GM18861 (cell line): ENCODE measurements at regions not wholly inside any gene's neighbourhood (a gene's known extent, or its start where the extent isn't known, plus 50 kb on each side); places are given as distances from the start of the nearest gene placed in this dataset.

Source experiments
- ATAC-seq: cut with Tn5 transposase; IDR thresholded peaks from one replicate; pipeline ENCODE4 v1.9.1; 2021; ENCODE audit not compliant: unreplicated experiment

DNA sequence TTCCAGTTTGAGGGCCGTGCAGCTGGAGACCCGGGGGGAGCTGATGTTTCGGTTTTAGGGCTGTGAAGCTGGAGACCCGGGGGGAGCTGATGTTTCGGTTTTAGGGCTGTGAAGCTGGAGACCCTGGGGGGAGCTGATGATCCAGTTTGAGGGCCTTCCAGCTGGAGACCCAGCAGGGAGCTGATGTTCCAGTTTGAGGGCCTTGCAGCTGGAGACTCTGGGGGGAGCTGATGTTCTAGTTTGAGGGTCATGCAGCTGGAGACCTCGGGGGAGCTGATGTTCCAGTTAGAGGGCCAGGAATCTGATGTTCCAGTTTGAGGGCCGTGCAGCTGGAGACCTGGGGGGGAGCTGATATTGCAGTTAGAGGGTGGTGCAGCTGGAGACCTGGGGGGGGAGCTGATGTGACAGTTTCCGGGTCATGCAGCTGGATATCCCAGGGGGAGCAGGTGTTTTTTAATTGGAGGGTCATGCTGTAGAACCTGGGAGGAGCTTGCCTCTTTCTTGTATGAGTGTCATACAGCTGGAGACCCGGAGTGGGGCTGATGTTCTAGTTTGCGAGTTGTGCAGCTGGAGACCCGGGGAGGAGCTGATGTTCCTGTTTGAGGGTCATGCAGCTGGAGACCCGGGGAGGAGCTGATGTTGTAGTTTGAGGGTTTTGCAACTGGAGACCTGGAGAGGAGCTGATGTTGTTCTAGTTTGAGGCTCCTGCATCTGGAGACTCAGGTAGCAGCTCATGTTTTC lies 153.2 kb downstream of the RTP5 start:
- no peak for ATAC-seq

DNA sequence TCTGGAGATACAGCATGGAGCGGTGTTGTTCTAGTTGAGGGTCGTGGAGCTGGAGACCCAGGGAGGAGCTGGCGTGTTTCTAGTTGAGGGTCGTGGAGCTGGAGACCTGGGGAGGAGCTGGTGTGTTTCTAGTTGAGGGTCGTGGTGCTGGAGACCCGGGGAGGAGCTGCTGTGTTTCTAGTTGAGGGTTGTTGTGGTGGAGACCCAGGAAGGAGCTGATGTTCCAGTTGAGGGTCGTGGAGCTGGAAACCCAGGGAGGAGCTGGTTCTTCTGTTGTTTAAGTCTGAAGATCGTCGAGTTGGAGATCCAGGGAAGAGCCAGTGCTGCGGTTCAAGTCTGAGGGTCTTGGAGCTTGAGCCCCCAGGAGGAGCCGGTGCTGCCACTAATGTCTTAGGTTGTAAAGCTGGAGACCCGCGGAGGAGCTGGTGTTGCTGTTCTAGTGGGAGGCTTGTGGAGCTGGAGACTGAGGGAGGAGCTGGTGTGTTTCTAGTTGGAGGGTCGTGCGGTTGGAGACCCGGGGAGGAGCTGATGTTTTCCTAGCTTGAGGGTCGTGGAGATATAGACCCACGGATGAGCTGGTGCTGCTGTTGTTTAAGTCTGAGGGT lies 155.3 kb downstream of the RTP5 start:
- ATAC-seq, result no peak

DNA sequence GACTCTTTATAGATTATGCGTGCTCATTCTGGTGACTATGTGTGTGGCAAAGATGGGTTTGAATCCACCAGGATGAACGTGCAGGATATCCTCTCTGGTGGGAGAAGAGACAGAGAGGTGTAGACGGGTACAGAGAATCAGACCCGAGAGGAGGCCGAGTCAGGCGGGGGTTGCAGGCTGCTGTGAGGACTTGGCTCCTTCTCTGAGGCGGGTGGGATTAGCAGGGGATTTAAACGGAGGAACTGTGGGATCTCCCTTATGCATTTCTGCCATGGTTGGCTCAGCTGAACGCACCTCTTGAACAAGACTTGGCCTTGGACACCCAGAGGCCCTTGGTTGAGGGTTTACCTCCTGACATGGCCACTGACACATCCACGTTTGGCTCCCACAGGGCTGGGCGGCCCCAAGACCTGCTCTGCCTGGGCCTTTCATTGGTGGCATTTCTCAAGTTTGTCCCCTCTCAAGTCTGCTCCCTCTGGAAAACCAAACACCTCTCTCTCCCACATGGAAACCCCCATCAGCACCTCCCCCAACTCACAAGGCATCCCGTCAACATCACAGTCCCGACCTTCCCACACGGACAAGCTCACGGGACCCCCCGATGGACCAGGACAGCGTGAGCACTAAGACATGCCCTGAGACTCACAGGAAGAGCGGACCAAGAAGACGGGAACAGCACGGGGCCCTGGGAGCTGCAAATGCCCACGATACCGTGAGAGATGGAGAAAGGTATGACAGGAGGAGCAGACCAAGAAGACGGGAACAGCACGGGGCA lies 158.3 kb downstream of the RTP5 start:
- ATAC-seq, result no peak

DNA sequence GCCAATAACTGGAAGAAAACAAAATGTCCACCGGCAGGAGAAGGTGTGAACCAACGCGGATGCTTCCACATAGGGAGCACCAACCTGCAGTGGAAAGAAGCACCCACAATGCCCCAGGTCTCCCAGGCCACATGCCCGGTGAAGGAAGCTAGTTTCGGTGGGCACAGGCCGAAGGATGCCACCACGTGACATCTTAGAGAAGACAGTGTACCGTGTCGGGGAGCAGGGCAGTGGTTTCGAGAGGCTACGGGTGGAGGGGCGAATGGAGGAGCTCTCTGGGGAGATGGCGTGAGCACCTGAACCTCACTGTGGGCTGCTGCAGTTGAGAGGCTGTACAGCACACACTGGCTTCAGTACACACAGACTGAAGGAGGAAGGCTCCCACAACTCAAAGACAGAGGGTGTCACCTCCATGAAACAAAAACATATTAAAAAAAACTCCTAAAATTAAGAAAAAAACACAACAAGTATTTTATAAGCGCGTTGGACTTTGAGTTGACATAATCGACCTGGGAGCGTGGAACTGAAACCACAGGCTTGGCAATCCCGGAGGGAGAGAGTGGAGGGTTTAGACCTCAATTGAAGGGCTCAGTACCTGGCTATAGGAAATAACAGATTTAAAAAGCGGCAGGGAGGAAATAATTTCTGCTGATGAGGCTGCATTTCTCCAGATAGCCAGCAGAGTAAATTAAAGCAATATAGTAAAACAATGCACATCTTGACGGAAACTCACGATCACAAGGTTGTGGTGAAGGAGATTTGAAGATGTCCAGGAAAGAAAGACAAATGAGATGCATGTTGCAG lies 160.1 kb downstream of the RTP5 start:
- no peak for ATAC-seq

DNA sequence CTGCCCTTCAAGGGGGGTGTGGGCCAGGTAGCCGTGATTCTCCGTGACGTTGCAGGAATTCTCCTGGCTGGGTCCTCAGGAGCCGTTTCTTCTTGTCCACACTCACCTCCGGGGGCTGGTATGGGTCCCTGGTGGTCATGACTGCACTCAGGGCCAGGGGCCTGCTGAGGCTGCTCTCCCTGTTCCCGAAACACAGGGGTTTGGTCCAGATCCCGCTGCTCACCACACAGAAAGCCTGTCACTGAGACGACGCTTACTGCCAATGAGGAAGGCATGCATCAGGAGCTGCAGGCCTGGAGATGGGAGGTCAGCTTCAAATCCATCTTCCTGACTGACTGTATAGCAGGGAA lies 160.7 kb downstream of the RTP5 start:
- ATAC-seq, result no peak

DNA sequence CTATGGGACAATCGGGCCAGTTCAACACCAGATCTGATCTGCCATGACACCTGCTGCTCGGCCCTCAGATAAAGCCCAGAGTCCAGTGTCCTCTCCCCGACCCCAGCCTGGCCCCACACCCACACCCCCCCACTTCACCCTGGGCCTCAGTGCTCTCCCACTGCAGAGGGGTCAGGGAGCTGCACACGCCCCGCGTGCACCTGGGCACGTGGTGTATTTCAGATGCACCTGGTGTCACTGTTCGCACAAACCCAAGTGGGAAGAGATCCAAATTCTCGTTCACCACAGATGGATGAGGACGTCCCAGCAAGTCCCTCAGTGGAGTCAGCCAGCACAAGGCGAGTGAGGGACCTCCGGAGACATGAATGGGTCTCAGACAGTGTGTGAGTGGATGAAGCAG lies 161.3 kb downstream of the RTP5 start:
- no peak for ATAC-seq

DNA sequence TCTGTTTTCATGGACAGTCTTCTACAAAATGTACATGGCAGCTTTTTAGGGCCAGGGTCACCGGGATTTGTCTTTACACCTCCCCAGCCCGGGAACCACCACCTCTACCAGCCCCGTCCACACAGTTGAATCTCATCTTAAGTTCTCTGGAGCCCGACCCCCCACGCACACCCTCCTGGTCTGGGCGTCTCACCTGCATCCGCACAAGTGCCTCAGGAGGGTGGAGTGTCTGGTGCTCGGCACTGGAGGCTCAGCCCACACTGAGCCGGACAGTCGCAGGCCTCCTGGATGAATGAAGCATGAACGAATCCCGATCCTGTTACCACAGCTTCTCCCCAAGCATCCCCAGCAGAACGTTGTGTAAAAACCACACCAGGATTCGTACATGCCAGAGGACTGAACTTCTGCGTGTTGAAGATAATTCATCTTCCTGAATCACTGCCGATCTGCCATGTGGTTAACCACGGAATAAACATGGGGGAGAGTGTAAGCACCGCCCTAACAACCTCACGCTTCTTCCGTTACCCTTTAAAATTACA lies 162.0 kb downstream of the RTP5 start:
- ATAC-seq, result no peak

DNA sequence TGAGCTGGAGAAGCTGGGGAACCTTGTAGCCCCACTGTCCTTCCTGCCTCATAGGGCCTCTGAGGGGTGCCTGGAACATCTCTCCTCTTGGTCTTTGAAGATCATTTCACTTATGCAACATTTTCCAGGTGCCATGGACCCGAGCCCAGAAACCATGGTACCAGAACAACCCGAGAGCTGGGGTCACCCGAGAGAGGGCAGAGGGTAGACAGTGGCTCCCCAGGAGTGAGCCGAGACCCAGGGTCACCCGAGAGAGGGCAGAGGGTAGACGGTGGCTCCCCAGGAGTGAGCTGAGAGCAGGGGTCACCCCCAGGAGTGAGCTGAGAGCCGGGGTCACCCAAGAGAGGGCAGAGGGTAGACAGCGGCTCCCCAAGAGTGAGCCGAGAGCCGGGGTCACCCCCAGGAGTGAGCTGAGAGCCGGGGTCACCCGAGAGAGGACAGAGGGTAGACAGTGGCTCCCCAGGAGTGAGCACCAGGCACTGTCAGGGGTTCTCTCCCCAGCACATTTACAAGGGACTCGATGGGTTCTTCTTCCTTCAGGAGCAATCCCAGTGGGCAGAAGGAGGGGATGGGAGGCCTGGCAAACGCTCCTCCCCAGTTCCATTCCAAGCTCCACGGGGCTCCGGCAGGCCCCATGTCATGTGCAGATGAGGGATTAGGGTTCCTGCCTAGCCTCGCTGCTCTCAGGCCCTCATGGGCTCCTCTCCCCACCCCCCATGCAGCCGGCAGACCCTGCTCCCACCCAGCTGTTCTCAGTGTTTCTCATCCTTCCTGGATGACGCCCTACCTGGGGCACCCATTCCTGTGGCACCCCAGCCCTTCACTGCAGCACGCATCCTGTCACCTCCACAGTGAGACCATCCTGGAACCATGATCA lies 163.5 kb downstream of the RTP5 start:
- ATAC-seq, result no peak

DNA sequence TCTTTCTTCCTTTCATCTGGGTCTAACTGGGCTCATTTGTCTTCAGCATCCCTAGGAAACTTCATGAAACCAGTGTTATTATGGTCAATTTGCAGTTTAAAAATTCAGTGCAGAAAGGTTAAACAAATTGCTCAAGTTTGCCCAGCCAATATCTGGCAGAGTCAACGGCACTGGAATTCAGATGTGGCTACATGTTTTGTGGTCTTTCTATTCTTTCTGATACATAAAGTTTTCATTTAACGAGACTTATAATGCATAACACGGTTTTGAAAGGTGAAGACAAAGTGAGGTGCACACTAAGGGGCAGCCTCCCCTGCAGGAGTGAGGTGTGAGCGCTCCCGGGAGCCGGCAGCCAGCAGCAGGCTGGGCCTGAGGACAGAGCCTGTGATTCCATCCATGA lies 164.6 kb downstream of the RTP5 start:
- ATAC-seq, result no peak

DNA sequence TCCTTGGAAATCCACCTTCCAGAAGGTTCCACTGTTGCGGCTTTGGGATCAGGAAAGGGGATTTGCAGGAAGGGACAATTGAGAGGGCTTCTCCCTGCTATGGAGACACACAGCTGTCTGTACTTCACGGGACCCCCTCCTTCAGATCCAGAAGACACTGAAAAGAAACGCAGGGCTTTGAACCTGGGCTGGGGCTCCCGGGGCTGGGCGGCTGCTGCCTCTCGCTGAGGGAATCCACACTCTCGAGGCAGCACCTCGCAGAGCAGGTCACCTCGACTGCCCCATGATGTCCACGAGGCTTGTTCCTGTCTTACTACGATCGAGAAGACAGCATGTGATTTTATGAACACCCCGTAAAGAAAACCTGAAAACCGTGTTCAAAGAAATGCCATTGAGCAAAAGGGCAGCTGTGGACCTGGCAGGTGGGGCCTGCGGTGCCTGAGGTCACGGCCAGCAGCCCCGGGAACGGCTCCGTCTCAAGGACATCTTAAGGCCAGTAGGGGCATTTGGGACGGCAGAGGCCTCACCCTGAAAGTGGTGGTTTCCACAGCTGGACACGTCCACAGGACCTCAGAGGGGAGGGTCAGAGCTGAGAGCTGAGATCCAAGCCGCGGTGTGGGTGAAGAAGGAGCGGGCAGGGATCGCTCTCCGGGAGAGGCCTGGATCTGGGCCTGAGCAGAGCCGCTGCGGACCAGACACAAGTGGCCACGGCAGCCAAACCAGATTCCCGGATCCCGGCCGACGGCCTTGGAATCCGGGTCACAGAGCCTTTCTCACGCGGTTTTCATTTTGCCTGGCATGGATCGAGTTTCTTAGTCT lies 165.7 kb downstream of the RTP5 start:
- no peak for ATAC-seq

DNA sequence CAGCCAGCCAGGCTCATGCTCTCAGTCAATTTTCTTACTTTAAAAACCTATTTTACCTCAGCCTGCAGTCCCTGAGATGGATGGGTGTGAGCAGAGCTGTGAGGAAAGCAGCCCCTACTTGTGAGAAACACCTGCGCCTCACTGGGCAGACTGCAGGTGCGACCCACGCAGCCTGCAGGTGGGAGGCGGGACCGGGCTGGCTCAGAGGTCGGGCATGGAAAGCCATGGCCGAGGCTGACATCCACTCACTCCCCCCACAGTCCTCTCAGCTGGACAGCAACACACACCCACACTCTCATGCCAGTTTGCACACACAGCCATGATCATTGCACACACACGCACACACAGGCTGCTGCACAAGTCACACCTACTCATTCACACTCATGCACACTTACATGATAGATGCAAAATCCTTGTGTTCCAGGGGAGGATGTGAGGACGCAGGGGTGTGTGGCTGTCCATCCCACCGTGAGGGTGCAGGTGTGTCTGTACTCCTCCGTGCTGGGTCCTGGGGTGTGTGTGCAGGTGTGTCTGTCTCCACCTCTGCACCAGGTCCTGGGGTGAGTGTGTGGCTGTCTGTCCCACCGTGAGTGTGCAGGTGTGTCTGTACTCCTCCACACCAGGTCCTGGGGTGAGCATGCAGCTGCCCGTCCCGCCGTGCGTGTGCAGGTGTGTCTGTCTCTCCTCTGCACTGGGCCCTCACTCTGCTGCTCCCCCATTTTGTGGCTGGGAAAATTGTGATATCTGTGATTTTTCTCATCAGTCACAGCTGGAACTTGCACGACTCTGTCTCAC lies 166.5 kb downstream of the RTP5 start:
- no peak for ATAC-seq

DNA sequence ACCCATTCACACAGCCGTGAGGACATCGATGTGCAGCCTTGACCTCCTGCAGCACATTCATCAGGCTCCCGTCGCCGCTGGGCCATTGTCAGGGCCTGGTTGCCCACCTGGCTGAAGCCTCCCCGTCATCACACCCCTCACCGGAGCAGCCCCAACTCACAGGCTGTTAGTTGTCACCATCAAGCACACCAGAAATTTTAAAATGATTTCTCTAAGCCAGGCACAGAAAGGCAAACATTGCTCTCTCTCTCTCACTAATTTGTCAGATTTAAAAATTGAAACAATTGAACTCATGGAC lies 167.1 kb downstream of the RTP5 start:
- no peak for ATAC-seq

DNA sequence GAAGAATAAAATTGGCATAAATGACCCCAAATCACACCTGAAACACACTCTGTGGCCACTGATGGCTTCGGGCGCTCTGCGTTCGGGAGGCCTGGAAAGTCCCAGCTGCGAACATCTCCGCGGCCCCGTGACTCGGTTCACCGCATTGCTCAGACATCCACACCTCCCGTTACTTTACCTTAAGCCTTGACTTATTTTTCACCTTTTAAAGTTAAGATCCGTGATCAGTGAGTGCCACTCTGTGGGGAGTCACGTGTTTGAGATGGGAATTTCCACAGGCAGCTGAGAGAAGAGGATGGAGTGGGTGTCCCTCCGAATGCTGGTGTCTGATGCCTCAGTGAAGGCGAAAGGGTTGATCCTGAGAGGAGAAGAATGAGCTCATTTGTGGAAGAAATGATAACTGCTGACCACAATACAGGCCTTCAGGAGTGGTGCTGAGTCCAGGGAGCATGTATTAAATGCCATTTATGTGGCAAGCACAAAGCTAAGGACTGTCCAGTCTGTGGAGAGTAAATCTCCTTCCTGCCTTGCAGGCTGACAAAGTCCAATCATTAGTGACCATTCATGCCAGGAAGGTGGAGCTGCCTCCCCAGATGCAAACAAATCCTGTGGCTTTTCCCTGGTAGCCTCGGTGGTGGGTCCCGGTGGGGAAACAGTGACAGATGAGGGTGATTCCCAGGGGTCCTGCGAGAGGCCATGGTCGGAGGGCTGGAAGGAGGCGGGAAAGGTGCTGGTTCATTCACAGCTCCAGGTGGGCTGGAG lies 168.8 kb downstream of the RTP5 start:
- ATAC-seq, result no peak

DNA sequence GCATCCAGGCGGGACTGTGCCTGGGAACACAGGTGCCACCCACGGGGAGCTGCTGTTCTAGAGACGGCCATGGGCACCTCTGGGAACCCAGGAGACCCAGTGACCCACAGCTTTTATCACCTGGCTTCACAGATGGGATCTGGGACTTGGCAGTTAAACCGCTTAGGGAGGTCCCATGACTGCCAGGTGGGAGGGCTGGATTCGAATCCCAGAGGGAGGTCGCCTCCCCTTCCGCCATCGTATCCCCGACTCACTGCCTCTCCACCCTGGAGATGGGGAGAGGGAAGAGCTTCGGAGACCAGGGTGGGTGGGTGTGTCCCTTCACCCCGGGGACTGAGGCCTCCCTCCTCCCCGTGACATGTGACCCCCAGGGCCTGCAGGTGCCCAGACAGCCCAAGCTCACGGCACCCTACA lies 169.4 kb downstream of the RTP5 start:
- ATAC-seq, result no peak

DNA sequence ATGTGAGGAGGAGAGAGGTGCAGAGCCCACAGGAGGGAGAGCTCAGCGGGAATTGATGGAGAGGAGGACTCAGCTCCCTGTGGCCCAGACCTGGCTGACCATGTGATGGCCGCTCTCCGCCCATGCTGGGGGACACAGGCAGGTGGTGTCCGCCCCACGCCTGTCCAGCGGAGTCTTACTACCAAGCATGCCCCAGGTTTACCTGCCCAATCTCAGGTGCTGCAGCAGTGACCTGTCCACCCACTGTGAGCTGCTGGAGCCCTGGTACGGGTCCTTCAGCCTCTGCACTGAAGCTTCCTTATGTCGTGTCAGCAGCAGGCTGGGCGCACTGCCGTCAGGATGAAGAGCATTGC lies 170.8 kb downstream of the RTP5 start:
- ATAC-seq, result no peak

DNA sequence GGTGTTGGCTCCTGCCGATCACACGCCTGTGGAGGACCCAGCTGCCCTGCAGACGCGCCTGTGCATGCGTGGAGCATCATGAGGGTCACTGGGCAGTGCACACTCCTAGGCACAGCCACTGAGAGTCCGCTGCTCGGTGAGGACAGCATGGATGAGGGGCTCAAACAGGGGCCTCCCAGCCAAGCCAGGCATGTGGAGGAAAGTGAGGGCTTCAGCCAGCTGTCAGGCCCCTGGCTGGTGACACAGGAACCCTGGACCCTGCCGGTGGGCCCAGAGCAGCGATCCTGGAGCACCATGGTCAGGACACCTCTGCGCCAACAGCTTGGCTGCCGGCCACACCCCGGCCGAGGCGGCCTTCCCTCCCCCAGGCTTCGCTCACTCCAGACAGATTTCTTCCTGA lies 171.2 kb downstream of the RTP5 start:
- no peak for ATAC-seq

DNA sequence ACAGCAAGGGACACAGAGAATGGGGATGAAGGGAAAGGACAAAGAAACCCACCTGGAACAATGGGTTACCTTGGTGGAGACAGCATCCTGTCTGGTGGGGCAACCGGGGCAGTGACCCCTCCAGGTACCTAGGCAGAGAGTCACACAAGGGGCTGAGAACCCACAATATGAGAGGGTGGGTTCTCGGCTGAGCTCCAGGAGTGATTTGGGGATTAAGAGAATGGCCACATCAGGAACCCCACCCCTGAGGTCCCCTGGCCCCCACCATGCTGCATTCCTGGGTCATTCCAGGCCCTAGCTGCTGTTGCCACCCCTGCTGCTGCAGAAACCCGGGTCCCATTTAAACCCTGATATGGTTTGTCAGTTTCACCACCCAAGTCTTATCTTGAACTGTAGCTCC lies 172.3 kb downstream of the RTP5 start:
- no peak for ATAC-seq
